B cell (primary cell): ENCODE measurements at regions not wholly inside any gene's neighbourhood (a gene's known extent, or its start where the extent isn't known, plus 50 kb on each side); places are given as distances from the start of the nearest gene placed in this dataset.
"Not testable (repeated sequence)": the region's sequence is repeated elsewhere in the genome, so short reads cannot be mapped to it uniquely, and the experiment has no call there.

Source experiments
- ATAC-seq: fragments of 200-7000 bp; cut with Tn5 transposase; one replicate; pipeline ENCODE4 v1.10.0; 2021; ENCODE audit warnings: low read depth, mild to moderate bottlenecking, moderate number of reproducible peaks, moderate library complexity
- CTCF ChIA-PET: fragments of 350-600 bp; sonication (Branson Sonifier 250); formaldehyde crosslinking; loops from one replicate; lab custom pipeline; 2021; ENCODE audit warnings: antibody characterized with exemption, inconsistent platforms; lab: Charles Lee
- POLR2A ChIA-PET: fragments of 350-600 bp; sonication (Branson Sonifier 250); formaldehyde crosslinking; loops from one replicate; lab custom pipeline; 2021; ENCODE audit warnings: antibody characterized with exemption; lab: Charles Lee
- DNase-seq: peaks from one replicate; pipeline ENCODE4 v3.0.0; 2013
- H2AFZ ChIP-seq: 2 replicates; pipeline ENCODE4 v1.6.1; 2012; ENCODE audit warnings: mild to moderate bottlenecking, low read depth, low read length; ENCODE audit not compliant: insufficient read depth, poor library complexity, severe bottlenecking
- H3K27ac ChIP-seq, 2 donors: 1 replicate in 1 of 2; 2 replicates in 1 of 2; pipeline ENCODE4 v1.5.1; 2012 to 2013; ENCODE audit warnings: low read length in 2 of 2, mild to moderate bottlenecking in 2 of 2, moderate library complexity in 1 of 2
- H3K27me3 ChIP-seq, 4 experiments: fragments of 200-600 bp in 1 of 4; sonication (generic) in 1 of 4; replicated peaks in 1 of 4; 1 replicate in 2 of 4; 2 replicates in 2 of 4; pipeline versions ENCODE4 v1.6.1 to v1.7.0; 2013 to 2016; ENCODE audit warnings: low read length in 3 of 4, mild to moderate bottlenecking in 2 of 4, mixed read lengths in 1 of 4, moderate library complexity in 1 of 4; ENCODE audit not compliant: insufficient read depth in 4 of 4, control insufficient read depth in 3 of 4; ENCODE audit errors: control extremely low read depth in 1 of 4
- H3K36me3 ChIP-seq, 2 experiments: replicated peaks in 1 of 2; 1 replicate in 1 of 2; 2 replicates in 1 of 2; pipeline versions ENCODE4 v1.6.1 to v1.7.1; 2013; ENCODE audit warnings: low read length in 1 of 2; ENCODE audit not compliant: insufficient read depth in 2 of 2, control insufficient read depth in 1 of 2; ENCODE audit errors: control extremely low read depth in 1 of 2, extremely low read depth in 1 of 2
- H3K4me1 ChIP-seq, 2 donors: fragments of 200-600 bp in 1 of 2; sonication (generic) in 1 of 2; 1 replicate in 1 of 2; 2 replicates in 1 of 2; pipeline versions ENCODE4 v1.5.1 to v1.6.1; 2013 to 2017; ENCODE audit warnings: low read length in 2 of 2; ENCODE audit not compliant: control insufficient read depth in 2 of 2, insufficient read depth in 2 of 2
- H3K4me2 ChIP-seq: replicated peaks from 2 replicates; pipeline ENCODE3; 2012; ENCODE audit warnings: mild to moderate bottlenecking, low read depth, low read length; ENCODE audit not compliant: poor library complexity, severe bottlenecking
- H3K4me3 ChIP-seq, 5 experiments: fragments of 200-600 bp in 1 of 5; sonication (generic) in 1 of 5; 1 replicate in 3 of 5; 2 replicates in 2 of 5; pipeline versions ENCODE4 v1.5.1 to v1.7.0; 2011 to 2016; ENCODE audit warnings: low read length in 4 of 5, mild to moderate bottlenecking in 4 of 5, low read depth in 2 of 5, control low read depth in 1 of 5, moderate library complexity in 1 of 5; ENCODE audit not compliant: insufficient read depth in 1 of 5; ENCODE audit errors: control extremely low read depth in 1 of 5, extremely low read depth in 1 of 5
- H3K79me2 ChIP-seq: fragments of 200-600 bp; sonication (generic); one replicate; pipeline ENCODE4 v1.6.0; 2016; ENCODE audit warnings: low read length; ENCODE audit not compliant: control insufficient read depth, insufficient read depth
- H3K9ac ChIP-seq: fragments of 200-600 bp; sonication (generic); 2 replicates; pipeline ENCODE4 v1.6.1; 2017; ENCODE audit warnings: mild to moderate bottlenecking, low read length, moderate library complexity
- H3K9me3 ChIP-seq, 3 donors: one replicate each; pipeline versions ENCODE4 v1.6.1 to v1.7.1; 2013; ENCODE audit warnings: low read length in 2 of 3; ENCODE audit not compliant: control insufficient read depth in 2 of 3, insufficient read depth in 1 of 3; ENCODE audit errors: control extremely low read depth in 1 of 3
- H4K20me1 ChIP-seq: 2 replicates; pipeline ENCODE4 v1.6.0; 2012; ENCODE audit warnings: mild to moderate bottlenecking, low read length; ENCODE audit not compliant: insufficient read depth, control insufficient read depth, poor library complexity, severe bottlenecking
- H3K27ac Mint-ChIP-seq: one replicate; pipeline ENCODE4 v1.8.0; 2021; ENCODE audit warnings: mixed read lengths
- H3K27me3 Mint-ChIP-seq: one replicate; pipeline ENCODE4 v1.8.0; 2021; ENCODE audit warnings: mixed read lengths
- H3K4me1 Mint-ChIP-seq: one replicate; pipeline ENCODE4 v1.8.0; 2021; ENCODE audit warnings: mixed read lengths
- H3K4me3 Mint-ChIP-seq: one replicate; pipeline ENCODE4 v1.8.0; 2021; ENCODE audit warnings: mixed read lengths
- H3K9me3 Mint-ChIP-seq: one replicate; pipeline ENCODE4 v1.8.0; 2022; ENCODE audit warnings: mixed read lengths; ENCODE audit not compliant: insufficient read depth
- CTCF ChIP-seq: fragments of 200-600 bp; IDR thresholded peaks from one replicate; pipeline ENCODE4 v1.8.0; 2022; ENCODE audit warnings: antibody characterized with exemption, mild to moderate bottlenecking
- EZH2 ChIP-seq: IDR thresholded peaks from 2 replicates; pipeline ENCODE4 v1.6.1; 2012; ENCODE audit warnings: borderline replicate concordance, low read depth, mild to moderate bottlenecking, moderate library complexity, low read length; ENCODE audit not compliant: insufficient read depth, poor library complexity, severe bottlenecking
- WGBS: methylation state at CpG from one replicate; pipeline ENCODE4 v1.1.5; 2013; ENCODE audit warnings: missing lambda C conversion rate; ENCODE audit not compliant: insufficient coverage; 5-methylcytosine and 5-hydroxymethylcytosine counted together
- intact Hi-C: fragments of 100-400 bp; cut with micrococcal nuclease; formaldehyde crosslinking; loops from one replicate; pipeline ENCODE4 v1.10.0; 2022

- no peak overlapping the region for H3K9ac ChIP-seq
- no peaks in the 10 kb centered on the region for H4K20me1 ChIP-seq
- 90% methylated on average over 2 of the region's 3 CpGs for WGBS
- no peaks in the 10 kb centered on the region for H3K79me2 ChIP-seq
- ChIA-PET CTCF (no interaction called here), POLR2A (no interaction called here)
- peaks cover 2% of the 10 kb centered on the region for H3K9me3 Mint-ChIP-seq
- no peak overlapping the region for H2AFZ ChIP-seq
- H3K4me3 Mint-ChIP-seq: no peak overlapping the region
- no peaks in the 10 kb centered on the region for H3K36me3 ChIP-seq
- DNase-seq (no peak), ATAC-seq (no peak)
- H3K4me1 Mint-ChIP-seq: no peaks in the 10 kb centered on the region
- no peak overlapping the region for H3K27ac ChIP-seq
- no peaks in the 10 kb centered on the region for H3K27me3 Mint-ChIP-seq
- H3K27me3 ChIP-seq: no peaks in the 10 kb centered on the region
- no peak overlapping the region for H3K4me2 ChIP-seq
- intact Hi-C loops: no loop called here
- no peak for TF ChIP-seq CTCF
- TF ChIP-seq EZH2: no peak
- no peaks in the 10 kb centered on the region for H3K4me1 ChIP-seq
- H3K27ac Mint-ChIP-seq: no peak overlapping the region
- no peaks in the 10 kb centered on the region for H3K9me3 ChIP-seq
- no peak overlapping the region for H3K4me3 ChIP-seq
Measured at GRCh38 chr13:75178436-75178835, 303.5 kb downstream of the TBC1D4 start.

DNA sequence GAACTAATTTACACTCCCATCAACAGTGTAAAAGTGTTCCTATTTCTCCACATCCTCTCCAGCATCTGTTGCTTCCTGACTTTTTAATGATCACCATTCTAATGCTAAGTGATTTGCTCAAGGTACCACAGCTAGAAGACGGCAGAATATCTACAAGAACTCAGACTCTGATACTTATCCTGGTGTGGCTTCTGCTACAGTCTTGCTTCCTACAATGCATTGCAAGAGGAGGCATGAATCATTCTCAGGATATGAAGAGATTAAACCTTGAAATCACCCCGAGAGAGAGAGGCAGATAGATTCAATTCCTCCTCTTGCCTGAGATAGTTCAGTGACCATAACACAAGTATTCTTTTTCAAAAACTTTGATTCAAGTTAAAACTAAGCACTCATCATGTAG is 306.4 kb downstream of the TBC1D4 start:
- POLR2A ChIA-PET: no interaction called here
- no peak for DNase-seq

GRCh38 chr13:75175097-75175496 is 306.9 kb downstream of the TBC1D4 start:
- WGBS: no CpG with 5 or more reads among the region's 2 CpGs
- H3K9ac ChIP-seq, H3K9me3 Mint-ChIP-seq, H3K4me1 ChIP-seq, H4K20me1 ChIP-seq, H3K36me3 ChIP-seq, H3K27me3 ChIP-seq, ATAC-seq, H3K9me3 ChIP-seq, H3K27ac Mint-ChIP-seq, H3K4me3 Mint-ChIP-seq, intact Hi-C loops, H3K27ac ChIP-seq, DNase-seq, H3K4me2 ChIP-seq, CTCF ChIA-PET, POLR2A ChIA-PET, H2AFZ ChIP-seq, H3K4me3 ChIP-seq, H3K79me2 ChIP-seq, H3K4me1 Mint-ChIP-seq, H3K27me3 Mint-ChIP-seq: not testable (repeated sequence)

More for the DNA sequence above, 306.4 kb downstream of the TBC1D4 start:
- CTCF ChIA-PET: no interaction called here
- no peaks in the 10 kb centered on the region for H3K27me3 ChIP-seq
- no peak for TF ChIP-seq CTCF
- TF ChIP-seq EZH2: no peak
- H3K9me3 Mint-ChIP-seq: peaks cover 2% of the 10 kb centered on the region
- no peak overlapping the region for H3K27ac Mint-ChIP-seq
- H3K4me3 ChIP-seq: no peak overlapping the region
- no CpG with 5 or more reads among the region's 2 CpGs for WGBS
- H3K4me3 Mint-ChIP-seq: no peak overlapping the region
- H4K20me1 ChIP-seq: no peaks in the 10 kb centered on the region
- H3K27ac ChIP-seq: no peak overlapping the region
- no peak overlapping the region for H3K4me2 ChIP-seq
- H3K36me3 ChIP-seq: no peaks in the 10 kb centered on the region
- no peaks in the 10 kb centered on the region for H3K79me2 ChIP-seq
- no peaks in the 10 kb centered on the region for H3K4me1 Mint-ChIP-seq
- no peaks in the 10 kb centered on the region for H3K9me3 ChIP-seq
- intact Hi-C loops: no loop called here
- no peak overlapping the region for H2AFZ ChIP-seq
- H3K27me3 Mint-ChIP-seq: no peaks in the 10 kb centered on the region
- no peaks in the 10 kb centered on the region for H3K4me1 ChIP-seq
- no peak overlapping the region for H3K9ac ChIP-seq
- no peak for ATAC-seq
